ENCODE measurements at regions not wholly inside any gene's neighbourhood (a gene's known extent, or its start where the extent isn't known, plus 50 kb on each side); places are given as distances from the start of the nearest gene placed in this dataset.

DNA sequence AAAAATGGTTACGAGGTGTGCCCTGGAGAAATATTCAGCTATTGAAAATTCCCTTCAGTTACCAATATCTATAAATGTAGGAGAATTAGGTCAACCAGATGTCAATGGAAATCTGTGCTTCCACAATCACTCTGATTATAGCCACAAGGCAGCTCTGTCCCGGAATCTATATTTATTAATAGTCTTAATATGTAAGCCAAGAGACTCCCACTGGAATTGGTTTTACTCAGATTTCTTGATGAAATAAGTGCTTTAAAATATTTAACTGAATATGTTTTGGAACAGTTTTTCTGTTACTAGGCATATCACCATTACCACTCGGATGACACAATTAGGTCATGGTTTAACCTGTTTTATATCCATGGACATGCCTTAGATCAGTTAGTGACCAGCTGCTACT lies 169.6 kb downstream of the POM121L12 start:
- TF ChIP-seq, protein P1, sequence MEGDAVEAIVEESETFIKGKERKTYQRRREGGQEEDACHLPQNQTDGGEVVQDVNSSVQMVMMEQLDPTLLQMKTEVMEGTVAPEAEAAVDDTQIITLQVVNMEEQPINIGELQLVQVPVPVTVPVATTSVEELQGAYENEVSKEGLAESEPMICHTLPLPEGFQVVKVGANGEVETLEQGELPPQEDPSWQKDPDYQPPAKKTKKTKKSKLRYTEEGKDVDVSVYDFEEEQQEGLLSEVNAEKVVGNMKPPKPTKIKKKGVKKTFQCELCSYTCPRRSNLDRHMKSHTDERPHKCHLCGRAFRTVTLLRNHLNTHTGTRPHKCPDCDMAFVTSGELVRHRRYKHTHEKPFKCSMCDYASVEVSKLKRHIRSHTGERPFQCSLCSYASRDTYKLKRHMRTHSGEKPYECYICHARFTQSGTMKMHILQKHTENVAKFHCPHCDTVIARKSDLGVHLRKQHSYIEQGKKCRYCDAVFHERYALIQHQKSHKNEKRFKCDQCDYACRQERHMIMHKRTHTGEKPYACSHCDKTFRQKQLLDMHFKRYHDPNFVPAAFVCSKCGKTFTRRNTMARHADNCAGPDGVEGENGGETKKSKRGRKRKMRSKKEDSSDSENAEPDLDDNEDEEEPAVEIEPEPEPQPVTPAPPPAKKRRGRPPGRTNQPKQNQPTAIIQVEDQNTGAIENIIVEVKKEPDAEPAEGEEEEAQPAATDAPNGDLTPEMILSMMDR (conservative IDR thresholded peaks at IDR 0.05), result no peak
- H3K27ac ChIP-seq (ENCODE audit: low read depth, low read length), result no peak overlapping the region
- no peaks in the 10 kb centered on the region for H3K27me3 ChIP-seq (ENCODE audit: control insufficient read depth, insufficient read depth, low read length, poor library complexity, severe bottlenecking)
- Mint-ChIP-seq H3K9me3 (no peaks in the 10 kb centered on the region), H3K36me3 (ENCODE audit: low read depth) (no peaks in the 10 kb centered on the region), H3K27ac (no peak overlapping the region), H3K4me3 (no peak overlapping the region), H3K27me3 (ENCODE audit: insufficient read depth) (no peaks in the 10 kb centered on the region), H3K4me1 (peaks cover 2% of the 10 kb centered on the region)
- H3K9ac ChIP-seq (ENCODE audit: extremely low read depth, low read length, poor library complexity, severe bottlenecking), result no peak overlapping the region
- no peaks in the 10 kb centered on the region for H3K36me3 ChIP-seq (ENCODE audit: control insufficient read depth, insufficient read depth, low read length)
- no peak overlapping the region for H3K4me3 ChIP-seq (ENCODE audit: low read length)
- H3K4me1 ChIP-seq (ENCODE audit: control insufficient read depth, insufficient read depth, low read length), result no peaks in the 10 kb centered on the region
- 90 to 100% methylated on average over 1 to 2 of the region's 3 CpGs for WGBS, 2 experiments (ENCODE audit: insufficient coverage in 1 of 2, insufficient read length in 1 of 2)
- H3K9me3 ChIP-seq (ENCODE audit: control insufficient read depth, low read length), result no peaks in the 10 kb centered on the region
- DNase-seq, result no peak

DNA sequence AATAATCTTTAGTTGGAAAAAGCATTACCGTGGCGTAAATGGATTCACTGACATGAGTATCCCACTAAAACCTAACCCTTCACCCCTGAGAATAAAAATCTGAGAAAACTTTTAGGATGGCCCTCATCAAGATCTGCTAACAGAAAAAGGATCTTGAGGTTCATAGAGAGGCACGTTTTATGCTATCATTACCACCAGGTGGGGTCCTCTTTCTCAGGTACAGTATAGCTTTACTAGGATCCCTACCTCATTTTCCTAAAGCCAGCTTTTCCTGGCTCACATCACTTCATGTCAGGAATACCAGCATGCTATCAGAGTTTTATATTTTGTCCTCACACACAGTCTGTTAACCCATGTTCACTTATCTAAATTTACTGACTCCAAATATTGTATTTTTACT lies 173.7 kb downstream of the POM121L12 start:
- no peaks in the 10 kb centered on the region for H3K4me1 ChIP-seq (ENCODE audit: control insufficient read depth, insufficient read depth, low read length)
- H3K9me3 ChIP-seq (ENCODE audit: control insufficient read depth, low read length), result peaks cover 27% of the 10 kb centered on the region
- no peak overlapping the region for H3K4me3 ChIP-seq (ENCODE audit: low read length)
- Mint-ChIP-seq H3K9me3 (peaks cover 22% of the 10 kb centered on the region), H3K36me3 (ENCODE audit: low read depth) (no peaks in the 10 kb centered on the region), H3K27me3 (ENCODE audit: insufficient read depth) (no peaks in the 10 kb centered on the region), H3K27ac (no peak overlapping the region), H3K4me3 (no peak overlapping the region), H3K4me1 (peaks cover 2% of the 10 kb centered on the region)
- TF ChIP-seq, protein P1 (conservative IDR thresholded peaks at IDR 0.05), result peak; percentile 71
- no peak for DNase-seq
- no peaks in the 10 kb centered on the region for H3K27me3 ChIP-seq (ENCODE audit: control insufficient read depth, insufficient read depth, low read length, poor library complexity, severe bottlenecking)
- no peaks in the 10 kb centered on the region for H3K36me3 ChIP-seq (ENCODE audit: control insufficient read depth, insufficient read depth, low read length)
- no peak overlapping the region for H3K9ac ChIP-seq (ENCODE audit: extremely low read depth, low read length, poor library complexity, severe bottlenecking)
- WGBS, 2 experiments (ENCODE audit: insufficient coverage in 1 of 2, insufficient read length in 1 of 2), result 57 to 69% methylated on average over 1 to 3 of the region's 3 CpGs
- H3K27ac ChIP-seq (ENCODE audit: low read depth, low read length), result no peak overlapping the region

DNA sequence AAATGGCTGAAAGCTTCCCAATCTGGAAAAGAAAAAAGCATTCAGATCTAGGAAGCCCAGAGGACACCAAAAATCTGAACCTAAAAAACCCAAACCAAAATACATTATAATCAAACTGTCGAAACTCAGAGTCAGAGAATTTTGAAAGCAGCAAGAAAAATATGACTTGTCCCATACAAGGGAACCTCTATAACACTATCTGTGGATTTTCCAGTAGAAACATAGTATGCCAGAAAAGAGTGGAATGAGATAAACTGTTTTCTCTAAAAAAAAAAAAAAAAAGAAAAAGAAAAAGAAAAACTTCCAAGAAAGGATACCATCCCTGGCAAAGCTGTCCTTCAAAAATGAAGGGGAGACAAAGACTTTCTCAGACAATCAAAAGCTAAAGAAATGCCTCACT lies 179.0 kb downstream of the POM121L12 start:
- Mint-ChIP-seq H3K27me3 (ENCODE audit: insufficient read depth) (peaks cover 6% of the 10 kb centered on the region), H3K4me3 (no peak overlapping the region), H3K4me1 (peaks cover 4% of the 10 kb centered on the region), H3K27ac (no peak overlapping the region), H3K36me3 (ENCODE audit: low read depth) (peaks cover 2% of the 10 kb centered on the region), H3K9me3 (peaks cover 52% of the 10 kb centered on the region)
- Histone ChIP-seq H3K27ac (ENCODE audit: low read depth, low read length) (no peak overlapping the region), H3K36me3 (ENCODE audit: control insufficient read depth, insufficient read depth, low read length) (no peaks in the 10 kb centered on the region), H3K27me3 (ENCODE audit: control insufficient read depth, insufficient read depth, low read length, poor library complexity, severe bottlenecking) (no peaks in the 10 kb centered on the region), H3K9ac (ENCODE audit: extremely low read depth, low read length, poor library complexity, severe bottlenecking) (no peak overlapping the region), H3K9me3 (ENCODE audit: control insufficient read depth, low read length) (peaks cover 70% of the 10 kb centered on the region), H3K4me1 (ENCODE audit: control insufficient read depth, insufficient read depth, low read length) (no peaks in the 10 kb centered on the region), H3K4me3 (ENCODE audit: low read length) (peak overlapping the region; percentile 56)
- DNase-seq, result no peak
- TF ChIP-seq, protein P1 (conservative IDR thresholded peaks at IDR 0.05), result no peak
- 88% methylated on average over 1 of the region's 1 CpG; no CpG with 5 or more reads in 1 of the 2 experiments for WGBS, 2 experiments (ENCODE audit: insufficient coverage in 1 of 2, insufficient read length in 1 of 2)
